ENCODE measurements at regions not wholly inside any gene's neighbourhood (a gene's known extent, or its start where the extent isn't known, plus 50 kb on each side); places are given as distances from the start of the nearest gene placed in this dataset.
A peak's percentile ranks its signal among the peaks of the same experiment; 100 is the strongest.
"Not testable (repeated sequence)": the region's sequence is repeated elsewhere in the genome, so short reads cannot be mapped to it uniquely, and the experiment has no call there.

GRCh38 chr4:121583396-121583795 is 113.4 kb downstream of the ANXA5 start:
- no peak overlapping the region for H3K4me2 ChIP-seq (ENCODE audit: low read depth, low read length, poor library complexity, severe bottlenecking)
- no peak overlapping the region for H3K9ac ChIP-seq (ENCODE audit: low read length)

GRCh38 chr4:121582296-121582695 is 114.5 kb downstream of the ANXA5 start:
- Histone ChIP-seq H2AFZ (ENCODE audit: low read length) (no peak overlapping the region), H3K79me2 (ENCODE audit: low read length) (no peaks in the 10 kb centered on the region), H3K9me2 (replicated peaks; ENCODE audit: insufficient read depth, low read length) (no peaks in the 10 kb centered on the region), H3K27ac (ENCODE audit: low read length) (no peak overlapping the region), H4K20me1 (ENCODE audit: insufficient read depth, low read depth, low read length) (no peaks in the 10 kb centered on the region), H3K9me3 (ENCODE audit: low read length) (no peaks in the 10 kb centered on the region), H3K36me3 (ENCODE audit: insufficient read depth, low read length) (no peaks in the 10 kb centered on the region), H3K4me3 (ENCODE audit: low read length) (no peak overlapping the region), H3K9ac (ENCODE audit: low read length) (no peak overlapping the region), H3K27me3 (ENCODE audit: low read length) (peaks cover 3% of the 10 kb centered on the region; the same call in 1 of the 2 replicates), H3K4me1 (ENCODE audit: low read length) (no peaks in the 10 kb centered on the region), H3K4me2 (ENCODE audit: low read depth, low read length, poor library complexity, severe bottlenecking) (no peak overlapping the region)
- no peak for DNase-seq

More at GRCh38 chr4:121583396-121583795, 113.4 kb downstream of the ANXA5 start:
- Histone ChIP-seq H3K27me3 (ENCODE audit: low read length) (peaks cover 3% of the 10 kb centered on the region; the same call in 1 of the 2 replicates), H4K20me1 (ENCODE audit: insufficient read depth, low read depth, low read length) (no peaks in the 10 kb centered on the region), H3K9me3 (ENCODE audit: low read length) (no peaks in the 10 kb centered on the region), H3K79me2 (ENCODE audit: low read length) (no peaks in the 10 kb centered on the region), H3K27ac (ENCODE audit: low read length) (no peak overlapping the region), H3K9me2 (replicated peaks; ENCODE audit: insufficient read depth, low read length) (no peaks in the 10 kb centered on the region), H3K36me3 (ENCODE audit: insufficient read depth, low read length) (no peaks in the 10 kb centered on the region), H3K4me3 (ENCODE audit: low read length) (no peak overlapping the region), H3K4me1 (ENCODE audit: low read length) (no peaks in the 10 kb centered on the region), H2AFZ (ENCODE audit: low read length) (no peak overlapping the region)
- no peak for DNase-seq

DNA sequence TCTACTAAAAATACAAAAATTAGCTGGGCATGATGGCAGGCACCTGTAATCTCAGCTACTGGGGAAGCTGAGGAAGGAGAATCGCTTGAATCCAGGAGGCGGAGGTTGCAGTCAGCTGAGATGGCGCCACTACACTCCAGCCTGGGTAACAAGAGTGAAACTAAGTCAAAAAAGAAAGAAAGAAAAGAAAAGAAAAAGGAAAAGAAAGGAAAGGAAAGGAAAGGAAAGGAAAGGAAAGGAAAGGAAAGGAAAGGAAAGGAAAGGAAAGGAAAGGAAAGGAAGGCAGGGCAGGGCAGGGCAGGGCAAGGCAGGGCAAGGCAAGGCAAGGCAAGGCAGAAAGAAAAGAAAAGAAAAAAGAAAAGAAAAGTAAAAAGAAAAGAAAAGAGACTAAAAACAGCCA is 121.4 kb downstream of the ANXA5 start:
- H3K27me3 ChIP-seq (ENCODE audit: low read length); H3K9ac ChIP-seq (ENCODE audit: low read length); H3K27ac ChIP-seq (ENCODE audit: low read length); H3K4me2 ChIP-seq (ENCODE audit: low read depth, low read length, poor library complexity, severe bottlenecking); H4K20me1 ChIP-seq (ENCODE audit: insufficient read depth, low read depth, low read length); H3K4me1 ChIP-seq (ENCODE audit: low read length); H3K9me2 ChIP-seq (replicated peaks; ENCODE audit: insufficient read depth, low read length); H2AFZ ChIP-seq (ENCODE audit: low read length); H3K4me3 ChIP-seq (ENCODE audit: low read length); DNase-seq; H3K9me3 ChIP-seq (ENCODE audit: low read length); H3K79me2 ChIP-seq (ENCODE audit: low read length); H3K36me3 ChIP-seq (ENCODE audit: insufficient read depth, low read length): not testable (repeated sequence)

GRCh38 chr4:121574618-121575017 is 122.2 kb downstream of the ANXA5 start:
- peak; percentile 48 for DNase-seq
- Histone ChIP-seq H3K9me2 (replicated peaks; ENCODE audit: insufficient read depth, low read length) (no peaks in the 10 kb centered on the region), H3K4me1 (ENCODE audit: low read length) (no peaks in the 10 kb centered on the region), H3K4me2 (ENCODE audit: low read depth, low read length, poor library complexity, severe bottlenecking) (no peak overlapping the region), H3K27me3 (ENCODE audit: low read length) (no peaks in the 10 kb centered on the region), H4K20me1 (ENCODE audit: insufficient read depth, low read depth, low read length) (no peaks in the 10 kb centered on the region), H3K27ac (ENCODE audit: low read length) (no peak overlapping the region), H3K4me3 (ENCODE audit: low read length) (no peak overlapping the region), H3K79me2 (ENCODE audit: low read length) (no peaks in the 10 kb centered on the region), H3K9me3 (ENCODE audit: low read length) (no peaks in the 10 kb centered on the region), H2AFZ (ENCODE audit: low read length) (no peak overlapping the region), H3K36me3 (ENCODE audit: insufficient read depth, low read length) (no peaks in the 10 kb centered on the region), H3K9ac (ENCODE audit: low read length) (no peak overlapping the region)

DNA sequence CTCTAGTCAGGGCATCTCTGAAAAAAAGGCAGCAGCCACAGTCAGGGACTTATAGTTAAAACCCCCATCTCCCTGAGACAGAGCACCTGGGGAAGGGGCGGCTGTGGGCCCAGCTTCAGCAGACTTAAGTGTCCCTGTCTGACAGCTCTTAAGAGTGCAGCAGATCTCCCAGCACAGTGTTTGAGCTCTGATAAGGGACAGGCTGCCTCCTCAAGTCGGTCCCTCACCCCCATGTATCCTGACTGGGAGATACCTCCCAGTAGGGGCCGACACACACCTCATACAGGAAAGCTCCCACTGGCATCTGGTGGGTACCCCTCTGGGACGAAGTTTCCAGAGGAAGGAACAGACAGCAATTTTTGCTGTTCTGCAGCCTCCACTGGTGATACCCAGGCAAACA is 129.0 kb downstream of the ANXA5 start:
- no peaks in the 10 kb centered on the region for H3K27me3 ChIP-seq (ENCODE audit: low read length)
- H3K4me2 ChIP-seq (ENCODE audit: low read depth, low read length, poor library complexity, severe bottlenecking), result no peak overlapping the region
- no peak for DNase-seq
- H3K36me3 ChIP-seq (ENCODE audit: insufficient read depth, low read length), result no peaks in the 10 kb centered on the region
- no peak overlapping the region for H3K4me3 ChIP-seq (ENCODE audit: low read length)
- H4K20me1 ChIP-seq (ENCODE audit: insufficient read depth, low read depth, low read length), result no peaks in the 10 kb centered on the region
- no peaks in the 10 kb centered on the region for H3K4me1 ChIP-seq (ENCODE audit: low read length)
- no peaks in the 10 kb centered on the region for H3K9me3 ChIP-seq (ENCODE audit: low read length)
- H2AFZ ChIP-seq (ENCODE audit: low read length), result no peak overlapping the region
- no peak overlapping the region for H3K9ac ChIP-seq (ENCODE audit: low read length)
- no peaks in the 10 kb centered on the region for H3K9me2 ChIP-seq (replicated peaks; ENCODE audit: insufficient read depth, low read length)
- H3K27ac ChIP-seq (ENCODE audit: low read length), result no peak overlapping the region
- H3K79me2 ChIP-seq (ENCODE audit: low read length), result no peaks in the 10 kb centered on the region

- Histone ChIP-seq H3K4me1 (ENCODE audit: low read length) (no peaks in the 10 kb centered on the region), H4K20me1 (ENCODE audit: insufficient read depth, low read depth, low read length) (no peaks in the 10 kb centered on the region), H3K36me3 (ENCODE audit: insufficient read depth, low read length) (no peaks in the 10 kb centered on the region), H3K4me3 (ENCODE audit: low read length) (no peak overlapping the region), H3K9me2 (replicated peaks; ENCODE audit: insufficient read depth, low read length) (no peaks in the 10 kb centered on the region), H3K27ac (ENCODE audit: low read length) (no peak overlapping the region), H2AFZ (ENCODE audit: low read length) (no peak overlapping the region), H3K9me3 (ENCODE audit: low read length) (no peaks in the 10 kb centered on the region), H3K4me2 (ENCODE audit: low read depth, low read length, poor library complexity, severe bottlenecking) (no peak overlapping the region), H3K9ac (ENCODE audit: low read length) (no peak overlapping the region), H3K79me2 (ENCODE audit: low read length) (no peaks in the 10 kb centered on the region), H3K27me3 (ENCODE audit: low read length) (no peaks in the 10 kb centered on the region)
- DNase-seq, result no peak
Measured at GRCh38 chr4:121564840-121565375, 131.9 kb downstream of the ANXA5 start.

DNA sequence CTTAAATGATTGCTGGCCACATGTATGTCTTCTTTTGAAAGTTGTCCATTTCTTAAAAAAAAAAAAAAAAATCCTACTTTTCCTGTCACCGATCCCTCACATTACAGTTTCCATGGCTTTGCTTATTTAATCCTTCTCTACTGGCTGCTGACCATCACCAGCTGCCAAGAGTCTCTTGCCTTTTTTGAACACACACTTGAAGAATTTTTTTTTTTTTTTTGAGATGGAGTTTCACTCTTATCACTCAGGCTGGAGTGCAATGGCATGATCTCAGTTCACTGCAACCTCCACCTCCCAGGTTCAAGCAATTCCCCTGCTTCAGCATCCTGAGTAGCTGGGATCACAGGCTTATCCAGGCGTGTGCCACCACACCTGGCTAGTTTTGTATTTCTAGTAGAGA is 134.0 kb downstream of the ANXA5 start:
- no peaks in the 10 kb centered on the region for H3K27me3 ChIP-seq (ENCODE audit: low read length)
- H3K27ac ChIP-seq (ENCODE audit: low read length), result no peak overlapping the region
- H4K20me1 ChIP-seq (ENCODE audit: insufficient read depth, low read depth, low read length), result no peaks in the 10 kb centered on the region
- H3K4me2 ChIP-seq (ENCODE audit: low read depth, low read length, poor library complexity, severe bottlenecking), result no peak overlapping the region
- H3K36me3 ChIP-seq (ENCODE audit: insufficient read depth, low read length), result no peaks in the 10 kb centered on the region
- H2AFZ ChIP-seq (ENCODE audit: low read length), result no peak overlapping the region
- H3K79me2 ChIP-seq (ENCODE audit: low read length), result no peaks in the 10 kb centered on the region
- H3K4me3 ChIP-seq (ENCODE audit: low read length), result no peak overlapping the region
- H3K9me3 ChIP-seq (ENCODE audit: low read length), result no peaks in the 10 kb centered on the region
- no peaks in the 10 kb centered on the region for H3K9me2 ChIP-seq (replicated peaks; ENCODE audit: insufficient read depth, low read length)
- no peaks in the 10 kb centered on the region for H3K4me1 ChIP-seq (ENCODE audit: low read length)
- DNase-seq, result no peak
- no peak overlapping the region for H3K9ac ChIP-seq (ENCODE audit: low read length)

DNA sequence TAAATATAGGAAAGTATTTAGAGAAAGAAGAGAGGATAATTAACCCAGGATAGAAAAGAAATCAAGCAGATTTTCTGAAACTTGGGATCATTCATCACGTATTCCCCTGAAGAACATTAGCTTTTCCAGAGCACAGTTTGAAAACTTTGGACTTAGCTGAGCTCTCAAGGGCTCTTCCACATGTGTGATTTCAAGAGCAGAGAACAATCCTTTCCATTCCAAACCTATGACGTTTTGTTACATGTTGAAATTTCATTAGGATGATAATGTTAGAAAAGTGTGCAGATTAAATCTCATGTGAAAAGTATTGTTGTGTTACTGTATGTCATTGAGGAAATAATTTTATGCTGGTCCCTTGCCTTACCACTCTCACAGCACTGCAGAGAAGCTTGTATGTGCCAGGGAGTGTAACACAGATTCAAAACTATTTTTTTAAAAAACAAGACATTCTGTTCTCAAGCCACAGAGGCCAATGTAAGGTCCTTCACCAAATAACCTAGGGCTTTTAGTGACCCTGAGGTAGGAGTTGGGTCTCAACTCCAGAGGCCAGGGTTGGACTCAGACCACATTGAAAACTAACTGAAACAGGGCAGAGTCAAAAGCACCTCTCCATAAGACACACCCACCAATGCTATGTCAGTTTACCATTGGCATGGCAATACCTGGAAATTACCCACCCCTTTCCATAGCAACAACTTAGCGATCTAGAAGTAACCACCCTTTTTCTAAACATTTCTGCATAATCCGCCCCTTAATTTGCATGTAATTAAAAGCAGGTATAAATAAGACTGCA is 141.3 kb downstream of the ANXA5 start:
- Histone ChIP-seq H3K79me2 (ENCODE audit: low read length) (no peaks in the 10 kb centered on the region), H3K4me3 (ENCODE audit: low read length) (no peak overlapping the region), H4K20me1 (ENCODE audit: insufficient read depth, low read depth, low read length) (no peaks in the 10 kb centered on the region), H3K4me1 (ENCODE audit: low read length) (no peaks in the 10 kb centered on the region), H3K27ac (ENCODE audit: low read length) (no peak overlapping the region), H3K27me3 (ENCODE audit: low read length) (no peaks in the 10 kb centered on the region; the same call in 1 of the 2 replicates), H3K9me2 (replicated peaks; ENCODE audit: insufficient read depth, low read length) (no peaks in the 10 kb centered on the region), H2AFZ (ENCODE audit: low read length) (no peak overlapping the region), H3K9me3 (ENCODE audit: low read length) (no peaks in the 10 kb centered on the region), H3K4me2 (ENCODE audit: low read depth, low read length, poor library complexity, severe bottlenecking) (no peak overlapping the region), H3K9ac (ENCODE audit: low read length) (no peak overlapping the region), H3K36me3 (ENCODE audit: insufficient read depth, low read length) (no peaks in the 10 kb centered on the region)
- DNase-seq, result no peak

Data from Karpas-422 (cell line).